Naive B cell (primary cell): ENCODE measurements at regions not wholly inside any gene's neighbourhood (a gene's known extent, or its start where the extent isn't known, plus 50 kb on each side); places are given as distances from the start of the nearest gene placed in this dataset.

ENCODE experiments used
- ATAC-seq, 2 donors: fragments of 150-1000 bp; cut with Tn5 transposase; 2 replicates each; pipeline ENCODE4 v1.10.0; 2021; ENCODE audit warnings: low read depth in 2 of 2, mild to moderate bottlenecking in 2 of 2, moderate library complexity in 2 of 2
- DNase-seq: peaks from one replicate; pipeline ENCODE4 v3.0.0; 2022
- H3K27ac Mint-ChIP-seq, 6 donors: one replicate each; pipeline ENCODE4 v1.8.0; 2020 to 2022; ENCODE audit warnings: mild to moderate bottlenecking in 6 of 6, mixed read lengths in 6 of 6, moderate library complexity in 5 of 6, inconsistent platforms in 2 of 6
- H3K27me3 Mint-ChIP-seq, 3 donors: one replicate each; pipeline ENCODE4 v1.8.0; 2021 to 2022; ENCODE audit warnings: mixed read lengths in 3 of 3, mild to moderate bottlenecking in 1 of 3
- H3K36me3 Mint-ChIP-seq, 2 donors: one replicate each; pipeline ENCODE4 v1.8.0; 2020 to 2022; ENCODE audit warnings: mixed read lengths in 2 of 2, inconsistent platforms in 1 of 2, mild to moderate bottlenecking in 1 of 2
- H3K4me1 Mint-ChIP-seq, 3 donors: one replicate each; pipeline ENCODE4 v1.8.0; 2020 to 2022; ENCODE audit warnings: mixed read lengths in 3 of 3, inconsistent platforms in 1 of 3, mild to moderate bottlenecking in 1 of 3, moderate library complexity in 1 of 3
- H3K4me3 Mint-ChIP-seq, 8 donors: one replicate each; pipeline ENCODE4 v1.8.0; 2020 to 2022; ENCODE audit warnings: mild to moderate bottlenecking in 8 of 8, mixed read lengths in 8 of 8, moderate library complexity in 8 of 8, inconsistent platforms in 2 of 8
- H3K9me3 Mint-ChIP-seq, 7 donors: one replicate each; pipeline ENCODE4 v1.8.0; 2020 to 2022; ENCODE audit warnings: mixed read lengths in 7 of 7, mild to moderate bottlenecking in 5 of 7, inconsistent platforms in 2 of 7, moderate library complexity in 1 of 7

DNA sequence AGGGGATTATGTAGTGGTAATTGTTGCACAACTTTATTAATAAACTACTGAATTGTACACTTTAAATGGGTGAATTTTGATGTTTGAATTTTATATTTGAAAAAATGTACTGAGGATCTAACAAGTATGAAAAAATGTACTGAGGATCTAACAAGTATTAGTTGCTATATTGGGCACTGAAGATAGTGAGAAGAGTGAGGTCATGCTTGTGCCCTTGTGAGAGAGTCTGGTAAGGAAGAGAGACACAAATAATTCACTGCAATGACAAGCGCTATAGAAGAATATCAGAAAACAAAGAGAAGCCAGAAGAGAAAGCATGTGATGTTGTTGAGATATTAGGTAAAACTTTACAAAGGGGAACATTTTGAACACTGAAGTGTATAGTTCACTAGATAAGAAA, 137.6 kb downstream of the DTWD1 start:
- Mint-ChIP-seq H3K27me3 (peaks cover 0 to 7% (median 0%) of the 10 kb centered on the region in 3 donors), H3K4me1 (no peaks in the 10 kb centered on the region), H3K9me3 (peaks cover 12 to 63% (median 32%) of the 10 kb centered on the region in 7 donors), H3K36me3 (peaks cover 0 to 4% of the 10 kb centered on the region in 2 donors), H3K4me3 (no peak overlapping the region), H3K27ac (no peak overlapping the region)
- DNase-seq (no peak), ATAC-seq (no peak)

GRCh38 chr15:49758856-49759255, 138.0 kb downstream of the DTWD1 start:
- Mint-ChIP-seq H3K27ac (no peak overlapping the region), H3K4me1 (no peaks in the 10 kb centered on the region), H3K27me3 (peaks cover 0 to 6% (median 0%) of the 10 kb centered on the region in 3 donors), H3K4me3 (no peak overlapping the region), H3K9me3 (peaks cover 12 to 67% (median 32%) of the 10 kb centered on the region in 7 donors), H3K36me3 (peaks cover 0 to 4% of the 10 kb centered on the region in 2 donors)
- DNase-seq (no peak), ATAC-seq (no peak)

DNA sequence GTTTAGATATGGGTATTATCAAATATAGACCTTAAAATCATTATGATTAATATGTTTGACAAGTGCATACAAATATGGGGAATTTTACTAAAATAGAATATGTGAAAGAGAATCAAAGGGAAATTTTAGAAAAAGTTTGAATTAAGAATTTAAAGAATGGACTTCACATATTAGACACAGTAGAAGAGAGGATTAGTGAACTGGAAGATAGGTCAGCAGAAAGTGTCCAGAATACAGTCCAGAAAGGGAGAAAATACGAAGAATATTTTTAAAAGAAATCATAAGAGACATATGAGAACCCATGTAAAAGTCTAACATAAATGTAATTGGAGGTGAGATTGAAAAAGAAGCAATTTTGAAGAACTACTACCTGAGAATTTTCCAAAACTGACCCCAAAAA, 139.9 kb downstream of the DTWD1 start:
- DNase-seq: no peak
- Mint-ChIP-seq H3K36me3 (peaks cover 0 to 7% of the 10 kb centered on the region in 2 donors), H3K27ac (no peak overlapping the region)

GRCh38 chr15:49769225-49769624, 148.4 kb downstream of the DTWD1 start:
- Mint-ChIP-seq H3K27ac (no peak overlapping the region), H3K27me3 (no peaks in the 10 kb centered on the region), H3K36me3 (peaks cover 0 to 7% of the 10 kb centered on the region in 2 donors), H3K9me3 (peaks cover 4 to 45% (median 17%) of the 10 kb centered on the region in 7 donors), H3K4me3 (no peak overlapping the region), H3K4me1 (no peaks in the 10 kb centered on the region)
- no peak for DNase-seq
- ATAC-seq: no peak

More for the DNA sequence above, 139.9 kb downstream of the DTWD1 start:
- no peaks in the 10 kb centered on the region for H3K4me1 Mint-ChIP-seq
- no peak for ATAC-seq
- H3K4me3 Mint-ChIP-seq: no peak overlapping the region
- H3K9me3 Mint-ChIP-seq: peaks cover 12 to 85% (median 43%) of the 10 kb centered on the region in 7 donors
- H3K27me3 Mint-ChIP-seq: no peaks in the 10 kb centered on the region

GRCh38 chr15:49789436-49789835, 168.6 kb downstream of the DTWD1 start:
- ATAC-seq: no peak
- Mint-ChIP-seq H3K27me3 (no peaks in the 10 kb centered on the region), H3K4me1 (no peaks in the 10 kb centered on the region), H3K36me3 (no peaks in the 10 kb centered on the region), H3K9me3 (peaks cover 4 to 38% (median 17%) of the 10 kb centered on the region in 7 donors), H3K27ac (no peak overlapping the region), H3K4me3 (no peak overlapping the region)
- DNase-seq: no peak

- DNase-seq: no peak
- Mint-ChIP-seq H3K36me3 (no peaks in the 10 kb centered on the region), H3K27me3 (no peaks in the 10 kb centered on the region), H3K4me1 (no peaks in the 10 kb centered on the region), H3K4me3 (no peak overlapping the region), H3K27ac (no peak overlapping the region), H3K9me3 (peaks cover 2 to 34% (median 13%) of the 10 kb centered on the region in 7 donors)
- no peak for ATAC-seq
Observed at GRCh38 chr15:49793943-49794342, 173.1 kb downstream of the DTWD1 start.

DNA sequence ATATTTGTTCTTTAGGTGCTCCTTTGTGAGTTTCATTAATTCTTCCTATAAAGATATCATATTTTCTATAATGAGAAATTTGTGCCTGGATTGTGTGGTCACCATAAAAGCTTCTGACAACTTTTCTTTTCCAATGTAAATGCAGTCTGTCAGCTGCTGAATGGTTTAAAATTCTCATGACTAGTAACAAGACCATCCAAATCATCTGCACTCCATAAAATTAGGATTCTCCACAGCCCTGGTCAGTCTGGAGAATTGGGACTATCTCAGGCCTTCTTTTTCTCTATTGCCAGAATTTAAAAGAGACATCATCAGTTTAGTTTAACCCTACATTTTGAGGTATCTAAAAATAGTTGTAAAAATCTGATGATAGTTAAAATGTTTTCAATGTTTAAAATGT, 180.9 kb downstream of the DTWD1 start:
- no peak overlapping the region for H3K27ac Mint-ChIP-seq
- DNase-seq: no peak
- no peaks in the 10 kb centered on the region for H3K4me1 Mint-ChIP-seq
- peaks cover 0 to 12% of the 10 kb centered on the region in 2 donors for H3K36me3 Mint-ChIP-seq
- ATAC-seq: no peak
- peaks cover 4 to 34% (median 9%) of the 10 kb centered on the region in 7 donors for H3K9me3 Mint-ChIP-seq
- peaks cover 0 to 5% (median 0%) of the 10 kb centered on the region in 3 donors for H3K27me3 Mint-ChIP-seq
- H3K4me3 Mint-ChIP-seq: no peak overlapping the region
